HEK293T (cell line): ENCODE measurements at regions not wholly inside any gene's neighbourhood (a gene's known extent, or its start where the extent isn't known, plus 50 kb on each side); places are given as distances from the start of the nearest gene placed in this dataset.

Experiments used
- BHLHE40 ChIP-seq: fragments of 450-650 bp; IDR thresholded peaks from 2 replicates; pipeline ENCODE4 v1.6.1; 2016; ENCODE audit warnings: mild to moderate bottlenecking, moderate library complexity, borderline replicate concordance
- CTBP1 ChIP-seq: fragments of 450-650 bp; IDR thresholded peaks from 2 replicates; pipeline ENCODE4 v1.6.1; 2016; ENCODE audit warnings: borderline replicate concordance
- FOXM1 ChIP-seq: fragments of 450-650 bp; IDR thresholded peaks from 2 replicates; pipeline ENCODE4 v1.6.1; 2017; ENCODE audit warnings: mild to moderate bottlenecking, borderline replicate concordance
- HDGF ChIP-seq: fragments of 450-650 bp; IDR thresholded peaks from 2 replicates; pipeline ENCODE4 v1.6.1; 2017; ENCODE audit warnings: antibody characterized with exemption, borderline replicate concordance
- L3MBTL2 ChIP-seq: fragments of 450-650 bp; conservative IDR thresholded peaks from 2 replicates; pipeline ENCODE4 v1.6.1; 2016; ENCODE audit warnings: mild to moderate bottlenecking
- LEF1 ChIP-seq: fragments of 450-650 bp; IDR thresholded peaks from 2 replicates; pipeline ENCODE4 v1.6.1; 2017; ENCODE audit warnings: mild to moderate bottlenecking, borderline replicate concordance
- SP1 ChIP-seq: fragments of 450-650 bp; IDR thresholded peaks from 2 replicates; pipeline ENCODE4 v1.6.1; 2017
- SUZ12 ChIP-seq: fragments of 450-650 bp; IDR thresholded peaks from 2 replicates; pipeline ENCODE4 v1.6.1; 2016; ENCODE audit warnings: mild to moderate bottlenecking
- ZNF384 ChIP-seq: fragments of 450-650 bp; IDR thresholded peaks from 2 replicates; pipeline ENCODE4 v1.6.1; 2016

DNA sequence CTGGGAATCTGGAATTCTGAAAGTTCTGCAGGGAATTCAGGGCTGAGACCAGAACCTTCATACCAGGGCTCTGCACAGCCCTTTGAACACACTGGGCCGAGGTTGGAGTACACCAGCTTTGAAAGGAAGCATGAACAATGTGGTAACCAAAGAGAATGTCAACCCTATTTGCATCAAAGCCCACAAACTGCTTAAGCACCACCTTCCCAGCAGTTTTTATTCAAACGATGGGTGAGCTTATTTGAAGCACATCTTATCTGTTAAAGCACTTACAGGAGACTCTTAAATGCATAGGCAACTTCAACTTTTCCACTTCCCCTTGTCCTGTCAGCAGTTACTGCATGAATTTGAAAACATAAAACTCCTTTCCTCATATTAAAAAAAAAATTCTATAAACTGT, 96.6 kb downstream of the TXNL1 start:
- no peak for TF ChIP-seq ZNF384
- TF ChIP-seq L3MBTL2, result no peak
- TF ChIP-seq FOXM1, result no peak
- TF ChIP-seq SUZ12, result no peak
- no peak for TF ChIP-seq BHLHE40
- TF ChIP-seq SP1, result no peak
- no peak for TF ChIP-seq HDGF
- TF ChIP-seq LEF1, result no peak
- no peak for TF ChIP-seq CTBP1
